ENCODE measurements at regions not wholly inside any gene's neighbourhood (a gene's known extent, or its start where the extent isn't known, plus 50 kb on each side); places are given as distances from the start of the nearest gene placed in this dataset.
"Not testable (repeated sequence)": the region's sequence is repeated elsewhere in the genome, so short reads cannot be mapped to it uniquely, and the experiment has no call there.

DNA sequence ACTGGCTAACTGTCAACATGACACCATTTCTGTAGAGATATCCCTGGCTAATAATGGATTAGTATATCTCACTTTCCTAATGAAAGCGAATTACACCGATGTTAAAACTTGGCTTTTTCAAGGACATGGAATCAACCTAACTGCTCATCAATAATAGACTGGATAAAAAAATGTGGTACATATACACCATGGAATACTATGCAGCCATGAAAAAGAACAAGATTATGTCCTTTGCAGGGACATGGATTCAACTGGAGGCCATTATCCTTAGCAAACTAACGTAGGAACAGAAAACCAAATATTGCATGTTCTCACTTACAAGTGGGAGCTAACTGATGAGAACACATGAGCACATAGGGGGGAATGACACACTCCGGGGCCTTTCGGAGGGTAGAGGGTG lies 62.6 kb downstream of the ZIC1 start:
- no peak for DNase-seq

DNA sequence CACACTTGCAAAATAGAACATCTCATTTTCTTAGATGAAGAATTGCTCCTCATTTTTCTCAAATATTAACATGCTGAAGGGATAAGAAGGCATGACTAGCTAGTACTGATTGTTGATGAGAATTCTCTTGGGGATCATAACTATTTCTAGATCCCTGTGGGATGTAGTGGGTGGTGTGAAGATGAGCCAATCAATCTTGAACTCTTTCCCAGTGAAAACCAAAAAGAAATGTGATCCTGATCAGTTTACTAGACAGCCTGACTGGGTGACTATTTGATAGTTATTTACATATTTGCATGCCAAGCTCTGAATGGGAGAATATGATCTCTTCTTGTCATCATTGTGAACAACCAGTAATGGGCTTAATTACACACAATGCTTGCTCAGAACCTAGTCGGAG lies 63.7 kb downstream of the ZIC1 start:
- DNase-seq: no peak

DNA sequence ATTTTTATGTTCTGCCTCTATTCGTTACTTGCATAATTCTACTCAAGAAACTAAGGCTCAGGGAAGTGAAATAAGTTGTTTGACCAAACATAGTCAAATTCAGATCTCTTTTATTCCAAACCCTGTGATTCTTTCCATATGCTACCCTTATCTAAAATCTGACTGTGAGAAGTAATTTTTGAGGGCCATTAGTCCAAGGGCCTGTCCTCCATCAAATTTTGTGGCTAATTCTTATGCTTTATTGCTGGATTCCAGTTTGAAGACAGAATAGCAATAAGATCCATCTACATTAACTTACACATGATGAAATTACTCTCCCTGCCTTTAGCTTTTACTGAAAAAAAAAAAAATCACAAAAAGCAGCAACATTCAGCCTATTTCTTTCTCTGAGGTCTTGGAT lies 74.0 kb downstream of the ZIC1 start:
- DNase-seq: no peak

DNA sequence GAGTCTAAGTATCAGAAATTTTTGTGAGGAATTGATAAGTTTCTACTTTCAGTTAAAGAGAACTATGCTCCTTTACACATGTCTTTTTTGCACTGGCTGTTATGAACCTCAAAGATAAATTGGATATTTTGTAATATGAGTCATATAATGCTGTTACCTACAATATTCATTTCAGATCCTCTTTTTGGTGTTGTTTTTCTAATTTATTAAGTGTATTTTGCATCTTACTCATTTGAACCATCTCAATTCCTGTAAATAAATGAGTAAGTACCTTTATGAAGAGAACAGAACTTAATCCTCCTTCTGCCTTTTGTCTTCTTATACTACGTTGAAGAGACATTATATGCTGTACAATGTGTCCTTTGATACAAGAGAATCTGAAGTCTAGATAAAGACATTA lies 74.4 kb downstream of the ZIC1 start:
- DNase-seq: no peak

GRCh38 chr3:147493065-147493464 lies 83.9 kb downstream of the ZIC1 start:
- no peak for DNase-seq

- DNase-seq: no peak
Measured at GRCh38 chr3:147493666-147494065, 84.5 kb downstream of the ZIC1 start.

DNA sequence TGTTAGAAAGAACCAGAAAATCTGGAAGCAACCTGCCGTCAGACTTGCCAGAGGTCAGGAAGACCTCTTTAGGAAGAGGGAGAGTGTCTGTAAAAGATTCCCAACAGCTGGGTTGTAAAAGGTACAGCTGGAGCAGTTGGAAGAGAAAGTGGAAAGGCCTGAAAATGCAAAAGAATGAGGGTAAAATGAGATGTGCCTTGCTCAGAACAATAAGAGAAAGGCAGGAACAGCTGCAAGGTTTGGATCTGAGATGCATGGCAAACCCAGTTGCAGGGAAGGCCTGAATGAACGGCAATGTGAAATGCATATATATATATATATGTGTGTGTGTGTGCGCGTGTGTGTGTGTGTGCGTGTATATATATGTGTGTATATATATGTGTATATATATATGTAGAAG lies 88.1 kb downstream of the ZIC1 start:
- no peak for DNase-seq

DNA sequence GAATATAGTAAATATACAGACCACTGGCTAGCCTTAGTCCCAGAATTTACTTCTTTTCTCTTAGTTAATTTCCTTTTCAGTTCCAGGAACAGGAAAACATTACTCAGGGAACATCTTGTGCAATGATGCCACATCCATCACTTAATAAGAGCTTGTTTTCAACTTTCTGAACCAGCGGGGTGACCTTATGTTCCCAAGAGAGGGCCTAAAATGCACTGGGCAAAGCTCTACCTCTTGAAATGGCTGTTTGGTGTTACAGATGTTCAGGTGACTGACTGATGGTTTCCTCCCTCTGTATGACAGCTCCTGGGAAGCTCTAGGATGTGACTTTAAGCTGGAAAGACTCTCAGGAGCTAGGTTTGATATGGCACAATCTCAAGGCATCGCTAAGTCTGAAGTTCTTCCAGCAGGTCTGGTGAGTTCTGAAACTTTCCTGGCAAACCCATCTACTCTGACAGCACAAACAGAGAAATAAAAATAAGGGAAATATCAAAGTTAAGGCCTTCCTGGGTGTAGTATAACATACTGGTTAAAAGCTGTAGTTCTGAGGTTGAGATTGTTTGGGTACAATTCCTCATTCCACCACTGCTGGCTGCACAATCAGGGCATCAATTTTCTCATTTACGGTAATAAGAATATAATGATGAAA lies 98.6 kb downstream of the ZIC1 start:
- DNase-seq: no peak

DNA sequence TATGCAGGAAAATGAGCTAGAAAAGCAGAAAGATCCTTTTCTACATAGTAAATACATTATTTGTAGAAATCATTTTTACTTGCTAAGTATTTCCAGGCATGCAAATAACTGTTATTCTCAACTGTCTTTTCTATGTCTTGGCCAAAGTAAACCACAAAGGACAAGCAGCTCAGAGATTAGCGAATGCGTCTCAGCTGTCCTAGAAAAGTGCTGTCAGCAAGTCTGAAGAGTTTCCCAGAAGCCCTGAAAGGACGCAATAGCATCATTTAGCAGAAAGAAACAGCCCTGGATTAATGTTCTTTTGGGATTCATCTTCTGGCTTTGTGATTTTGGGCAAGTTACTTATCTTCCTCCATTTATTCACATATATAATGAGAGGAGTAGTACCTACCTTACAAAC lies 100.3 kb downstream of the ZIC1 start:
- no peak for DNase-seq

DNA sequence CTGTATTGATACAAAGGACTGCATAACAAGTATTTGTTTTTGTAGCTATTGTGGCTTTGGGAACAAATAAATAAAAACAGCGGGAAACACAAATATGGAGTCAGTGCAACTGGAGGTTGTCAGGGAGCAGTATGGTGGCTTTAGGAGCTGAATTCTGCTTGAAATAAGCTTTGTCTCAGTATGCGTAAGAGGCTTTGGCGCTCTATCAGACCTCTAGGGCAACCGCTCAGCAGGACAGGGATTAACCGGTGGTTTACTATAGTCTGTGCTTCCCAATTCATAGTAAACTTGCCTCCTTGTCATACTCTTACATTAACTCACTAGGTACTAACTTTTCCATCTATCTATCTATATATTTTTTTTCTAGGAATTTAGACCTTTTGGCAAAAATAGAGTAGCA lies 104.6 kb downstream of the ZIC1 start:
- no peak for DNase-seq

DNA sequence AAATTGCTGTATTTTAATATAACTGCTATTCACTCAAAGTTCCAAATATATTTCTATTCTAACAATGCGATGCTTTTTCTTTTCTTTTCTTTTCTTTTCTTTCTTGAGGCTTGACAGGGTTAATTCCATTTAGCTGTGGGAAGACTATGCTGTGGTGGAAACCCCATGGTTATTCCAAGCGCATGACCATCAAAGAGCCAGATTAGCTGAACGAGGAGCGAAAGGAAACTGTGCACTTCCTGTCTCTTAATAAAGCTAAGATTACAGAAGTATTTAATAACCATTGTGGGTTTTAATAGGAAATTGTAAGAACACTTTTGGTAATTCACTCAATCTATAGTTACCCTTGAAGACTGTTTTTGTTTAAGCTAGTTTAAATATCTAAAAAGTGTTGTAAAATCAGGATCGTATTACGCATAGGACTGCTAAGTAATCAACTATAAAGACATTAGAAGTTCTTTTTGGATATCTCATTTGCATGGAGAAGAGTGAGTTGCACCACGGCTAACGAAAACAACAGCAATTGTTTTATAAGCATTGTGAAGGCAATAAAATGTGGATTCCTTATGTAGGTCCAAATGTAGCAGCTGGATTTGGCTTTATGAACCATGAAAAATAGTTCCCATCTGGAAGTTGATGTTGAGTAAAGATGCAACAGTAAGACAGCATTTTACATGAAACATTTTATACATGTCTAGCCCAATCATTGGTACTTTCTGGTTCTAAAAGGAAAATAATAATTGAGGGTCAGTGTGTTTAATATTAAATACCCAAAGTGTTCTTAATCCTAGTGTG lies 105.4 kb downstream of the ZIC1 start:
- no peak for DNase-seq

- no peak for DNase-seq
Measured at GRCh38 chr3:147518465-147518864, 109.3 kb downstream of the ZIC1 start.

GRCh38 chr3:147521646-147522045 lies 112.5 kb downstream of the ZIC1 start:
- no peak for DNase-seq

DNA sequence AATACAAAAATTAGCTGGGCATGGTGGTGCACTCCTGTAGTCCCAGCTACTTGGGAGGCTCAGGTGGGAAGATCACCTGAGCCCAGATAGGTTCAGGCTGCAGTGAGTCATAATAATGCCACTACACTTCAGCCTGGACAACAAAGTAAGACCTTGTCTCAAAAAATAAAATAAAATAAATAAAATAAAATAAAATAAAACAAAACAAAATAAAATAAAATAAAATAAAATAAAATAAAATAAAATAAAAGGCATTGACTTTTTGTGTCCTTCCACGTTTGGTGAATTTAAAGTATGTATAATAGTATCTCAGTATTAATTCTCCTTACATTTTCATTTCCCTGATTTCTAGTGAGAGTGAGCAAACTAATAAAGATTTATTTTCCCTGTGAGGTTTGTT lies 113.6 kb downstream of the ZIC1 start:
- not testable (repeated sequence) for DNase-seq

DNA sequence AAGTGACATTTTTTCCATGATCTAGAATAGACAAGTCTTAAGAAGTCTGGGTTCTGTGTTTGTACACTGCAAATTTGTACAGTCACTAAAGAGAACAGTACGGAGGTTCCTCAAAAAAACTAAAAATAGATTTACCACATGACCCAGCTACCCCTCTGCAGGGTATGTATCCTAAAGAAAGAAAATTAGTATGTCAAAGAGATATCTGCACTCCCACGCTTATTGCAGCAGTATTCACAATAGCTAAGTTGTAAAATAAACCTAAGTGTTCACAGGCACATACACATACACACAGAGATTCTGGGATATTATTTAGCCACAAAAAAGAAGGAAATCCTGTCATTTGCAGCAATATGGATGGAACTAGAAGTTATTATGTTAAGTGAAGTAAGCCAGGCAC lies 120.4 kb downstream of the ZIC1 start:
- DNase-seq: no peak

DNA sequence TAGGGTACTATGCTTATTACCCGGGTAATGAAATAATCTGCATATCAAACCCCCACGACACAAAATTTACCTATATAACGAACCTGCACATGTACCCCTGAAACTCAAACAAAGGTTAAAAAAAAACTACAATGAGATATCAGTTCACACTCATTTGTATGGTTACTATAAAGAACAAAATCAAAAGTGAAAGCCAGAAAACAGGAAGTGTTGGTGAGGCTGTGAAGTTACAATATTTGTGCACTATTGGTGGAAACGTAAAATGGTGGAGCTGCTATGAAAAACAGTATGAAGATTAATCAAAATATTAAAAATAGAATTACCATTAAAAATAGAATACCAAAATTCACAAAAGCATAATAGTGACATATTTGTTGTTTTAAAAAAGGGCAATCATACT lies 128.9 kb downstream of the ZIC1 start:
- no peak for DNase-seq

DNA sequence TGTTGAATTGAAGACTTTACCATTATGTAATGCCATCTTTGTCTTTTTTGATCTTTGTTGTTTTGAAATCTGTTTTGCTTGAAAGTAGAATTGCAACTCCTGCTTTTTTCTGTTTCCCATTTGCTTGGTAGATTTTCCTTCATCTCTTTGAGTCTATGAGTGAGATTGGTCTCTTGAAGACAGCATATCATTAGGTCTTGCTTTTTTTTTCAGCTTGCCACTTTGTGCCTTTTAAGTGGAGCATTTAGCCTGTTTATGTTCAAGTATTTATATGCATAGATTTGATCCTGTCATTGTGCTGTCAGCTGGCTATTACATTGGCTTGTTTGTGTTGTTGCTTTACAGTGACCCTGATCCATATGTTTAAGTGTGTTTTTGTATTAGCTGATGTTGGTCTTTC lies 131.8 kb downstream of the ZIC1 start:
- no peak for DNase-seq

GRCh38 chr3:147544290-147544689 lies 135.1 kb downstream of the ZIC1 start:
- DNase-seq: no peak

GRCh38 chr3:147551491-147551890 lies 142.3 kb downstream of the ZIC1 start:
- no peak for DNase-seq

DNA sequence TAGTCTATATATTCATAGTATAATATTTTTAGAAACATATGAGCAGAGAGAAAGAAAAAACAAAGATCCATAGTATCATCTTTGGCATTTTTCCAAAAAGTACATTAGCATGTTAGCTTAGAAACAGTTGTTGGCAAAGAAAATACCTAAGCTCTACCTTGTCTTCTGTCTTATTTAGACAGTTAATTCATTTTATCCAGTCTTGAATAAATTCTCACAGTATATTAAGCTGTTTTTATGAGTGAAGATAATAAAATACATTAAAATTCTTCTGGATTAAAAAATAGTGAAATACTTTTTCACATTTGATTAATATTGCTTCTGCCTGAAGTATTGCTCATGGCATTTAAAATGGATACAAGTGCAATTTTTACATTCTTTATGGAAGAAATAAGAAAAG lies 145.2 kb downstream of the ZIC1 start:
- no peak for DNase-seq

GRCh38 chr3:147572970-147573340 lies 163.8 kb downstream of the ZIC1 start:
- no peak for DNase-seq

GRCh38 chr3:147574621-147575020 lies 165.5 kb downstream of the ZIC1 start:
- no peak for DNase-seq

- DNase-seq: no peak
Measured at GRCh38 chr3:147575391-147575790, 166.2 kb downstream of the ZIC1 start.

- DNase-seq: no peak
Measured at GRCh38 chr3:147582642-147583041, 173.5 kb downstream of the ZIC1 start.

DNA sequence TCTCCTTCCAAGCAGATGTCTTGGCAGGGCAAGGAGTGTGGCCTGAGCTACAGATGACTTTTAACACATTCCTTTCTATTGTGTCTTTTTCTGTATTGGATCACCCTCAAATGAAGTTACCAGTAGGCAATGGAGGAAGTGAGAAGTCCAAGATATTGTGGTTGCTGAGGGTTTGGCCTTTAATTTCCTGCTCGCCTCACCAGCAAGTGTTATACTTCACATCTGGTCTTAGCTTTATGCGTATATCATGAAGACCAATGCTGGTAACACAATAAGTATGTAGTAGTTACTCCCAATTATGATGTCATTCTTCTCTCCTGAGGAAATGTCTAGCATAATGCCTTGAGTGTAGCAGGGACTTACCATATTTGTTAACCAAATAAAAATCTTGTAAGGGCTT lies 179.9 kb downstream of the ZIC1 start:
- no peak for DNase-seq
